B cell (primary cell): ENCODE measurements at regions not wholly inside any gene's neighbourhood (a gene's known extent, or its start where the extent isn't known, plus 50 kb on each side); places are given as distances from the start of the nearest gene placed in this dataset.

Experiments used
- CTCF ChIP-seq: fragments of 200-600 bp; IDR thresholded peaks from one replicate; pipeline ENCODE4 v1.8.0; 2022; ENCODE audit warnings: antibody characterized with exemption, mild to moderate bottlenecking
- EZH2 ChIP-seq: IDR thresholded peaks from 2 replicates; pipeline ENCODE4 v1.6.1; 2012; ENCODE audit warnings: borderline replicate concordance, low read depth, mild to moderate bottlenecking, moderate library complexity, low read length; ENCODE audit not compliant: insufficient read depth, poor library complexity, severe bottlenecking

- TF ChIP-seq CTCF (no peak), EZH2 (no peak)
Observed at GRCh38 chr11:113604186-113604585, 101.9 kb downstream of the TMPRSS5 start.
